ENCODE measurements at regions not wholly inside any gene's neighbourhood (a gene's known extent, or its start where the extent isn't known, plus 50 kb on each side); places are given as distances from the start of the nearest gene placed in this dataset.

DNA sequence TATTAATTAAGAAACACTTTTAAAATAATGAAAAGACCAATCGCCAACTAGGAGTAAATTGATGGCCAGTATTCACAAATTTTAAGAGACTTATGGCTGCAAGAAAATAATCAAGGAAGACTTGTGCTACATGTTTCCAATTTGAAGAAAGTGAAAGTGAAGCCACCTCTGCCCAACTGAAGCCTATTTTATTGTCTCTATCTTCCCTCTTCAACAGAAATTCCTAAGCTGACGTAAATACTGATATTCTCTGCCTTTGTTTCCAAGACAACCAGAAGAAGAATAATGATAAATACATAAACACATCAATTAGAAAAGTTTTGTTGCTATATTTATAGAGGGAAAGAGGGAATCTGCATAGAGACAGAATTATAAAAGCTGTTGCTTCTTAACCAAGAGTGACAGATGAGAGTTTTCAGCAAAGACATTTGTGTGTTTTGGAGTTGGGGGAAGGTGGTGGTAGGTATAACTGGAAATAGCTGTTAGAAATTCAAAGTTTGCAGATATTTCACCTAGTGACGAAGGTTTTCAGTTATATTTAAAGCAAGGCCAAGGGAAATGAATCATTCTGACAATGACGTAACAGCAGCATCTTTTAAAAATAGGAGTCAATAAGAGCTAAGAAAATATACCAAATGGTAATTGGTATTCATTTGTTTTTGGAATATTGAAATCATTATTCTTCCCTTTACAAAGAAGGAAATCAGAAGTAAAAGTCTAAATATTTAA, 576.6 kb upstream of the SORCS1 start:
- TF ChIP-seq FOXM1 (IDR thresholded peaks at IDR 0.05; ENCODE audit: borderline replicate concordance): no peak
- no peak for TF ChIP-seq SUZ12 (IDR thresholded peaks at IDR 0.05)
- TF ChIP-seq FOXA1 (IDR thresholded peaks at IDR 0.05): no peak

Measured in HEK293T (cell line).